H9 (cell line): ENCODE measurements at regions not wholly inside any gene's neighbourhood (a gene's known extent, or its start where the extent isn't known, plus 50 kb on each side); places are given as distances from the start of the nearest gene placed in this dataset.

ENCODE experiments used
- DNase-seq: peaks from one replicate; pipeline ENCODE4 v3.0.0-alpha.2; 2017
- H2AFZ ChIP-seq: one replicate; pipeline ENCODE4 v1.6.1; 2013; ENCODE audit warnings: mild to moderate bottlenecking, low read length, control low read depth, moderate library complexity
- H2AK5ac ChIP-seq: 2 replicates; pipeline ENCODE4 v1.6.1; 2013; ENCODE audit warnings: low read length, control low read depth, mixed read lengths; ENCODE audit not compliant: insufficient read length
- H2BK120ac ChIP-seq: one replicate; pipeline ENCODE4 v1.6.1; 2013; ENCODE audit warnings: low read depth, mild to moderate bottlenecking, low read length, control low read depth, inconsistent platforms; ENCODE audit not compliant: poor library complexity, severe bottlenecking
- H2BK12ac ChIP-seq: 2 replicates; pipeline ENCODE4 v1.6.1; 2013; ENCODE audit warnings: low read length, control low read depth, mixed read lengths, low read depth; ENCODE audit not compliant: insufficient read length
- H2BK15ac ChIP-seq: 2 replicates; pipeline ENCODE4 v1.6.1; 2013; ENCODE audit warnings: low read depth, low read length, control low read depth
- H2BK20ac ChIP-seq: one replicate; pipeline ENCODE4 v1.6.1; 2013; ENCODE audit warnings: low read depth, mild to moderate bottlenecking, low read length, control low read depth, inconsistent platforms; ENCODE audit not compliant: poor library complexity, severe bottlenecking
- H2BK5ac ChIP-seq: 2 replicates; pipeline ENCODE4 v1.6.1; 2013; ENCODE audit warnings: low read length, control low read depth, mixed read lengths; ENCODE audit not compliant: insufficient read length
- H3K14ac ChIP-seq: 2 replicates; pipeline ENCODE4 v1.6.1; 2013; ENCODE audit warnings: low read length, control low read depth; ENCODE audit not compliant: insufficient read depth
- H3K18ac ChIP-seq: 2 replicates; pipeline ENCODE4 v1.6.1; 2013; ENCODE audit warnings: low read depth, mild to moderate bottlenecking, mixed read lengths, low read length, control low read depth; ENCODE audit not compliant: insufficient read length
- H3K23ac ChIP-seq: 2 replicates; pipeline ENCODE4 v1.6.1; 2013; ENCODE audit warnings: low read length, control low read depth, mixed read lengths, low read depth; ENCODE audit not compliant: insufficient read length
- H3K23me2 ChIP-seq: 2 replicates; pipeline ENCODE4 v1.6.1; 2013; ENCODE audit warnings: low read depth, mild to moderate bottlenecking, mixed read lengths, low read length, control low read depth; ENCODE audit not compliant: insufficient read length, poor library complexity, severe bottlenecking
- H3K27ac ChIP-seq: 2 replicates; pipeline ENCODE4 v1.5.1; 2013; ENCODE audit warnings: low read length, control low read depth, mixed read lengths, low read depth; ENCODE audit not compliant: insufficient read length
- H3K27me3 ChIP-seq: 2 replicates; pipeline ENCODE4 v1.6.1; 2013; ENCODE audit warnings: low read length, control low read depth, inconsistent platforms; ENCODE audit not compliant: insufficient read depth
- H3K4ac ChIP-seq: 2 replicates; pipeline ENCODE4 v1.6.1; 2013; ENCODE audit warnings: low read depth, mild to moderate bottlenecking, control low read depth, inconsistent platforms, low read length, moderate library complexity
- H3K4me1 ChIP-seq: 2 replicates; pipeline ENCODE4 v1.6.1; 2013; ENCODE audit warnings: low read length, control low read depth, inconsistent platforms; ENCODE audit not compliant: insufficient read depth
- H3K4me2 ChIP-seq: 2 replicates; pipeline ENCODE4 v1.6.1; 2013; ENCODE audit warnings: low read length, control low read depth, mixed read lengths; ENCODE audit not compliant: insufficient read length, insufficient read depth
- H3K56ac ChIP-seq: 2 replicates; pipeline ENCODE4 v1.6.1; 2013; ENCODE audit warnings: low read depth, mild to moderate bottlenecking, mixed read lengths, low read length, control low read depth; ENCODE audit not compliant: insufficient read length
- H3K79me1 ChIP-seq: 2 replicates; pipeline ENCODE4 v1.6.1; 2013; ENCODE audit warnings: low read depth, mild to moderate bottlenecking, moderate library complexity, low read length, control low read depth, inconsistent platforms; ENCODE audit not compliant: insufficient read depth, poor library complexity, severe bottlenecking
- H3K79me2 ChIP-seq: 2 replicates; pipeline ENCODE4 v1.6.1; 2013; ENCODE audit warnings: low read length, control low read depth, inconsistent platforms; ENCODE audit not compliant: insufficient read depth
- H3K9ac ChIP-seq: 2 replicates; pipeline ENCODE4 v1.6.1; 2013; ENCODE audit warnings: low read length, control low read depth, mixed read lengths; ENCODE audit not compliant: insufficient read length; ENCODE audit errors: extremely low read depth
- H3K9me3 ChIP-seq: one replicate; pipeline ENCODE4 v1.6.1; 2013; ENCODE audit warnings: low read depth, low read length, inconsistent platforms; ENCODE audit not compliant: control insufficient read depth
- H3T11ph ChIP-seq: one replicate; pipeline ENCODE4 v1.6.1; 2013; ENCODE audit warnings: mild to moderate bottlenecking, low read length, control low read depth, inconsistent platforms
- H4K20me1 ChIP-seq: one replicate; pipeline ENCODE4 v1.6.1; 2013; ENCODE audit not compliant: control insufficient read depth, insufficient read length, insufficient read depth
- H4K5ac ChIP-seq: 2 replicates; pipeline ENCODE4 v1.6.1; 2013; ENCODE audit warnings: low read depth, mild to moderate bottlenecking, mixed read lengths, low read length, control low read depth; ENCODE audit not compliant: insufficient read length
- H4K8ac ChIP-seq: replicated peaks from 2 replicates; pipeline ENCODE4 v1.6.1; 2013; ENCODE audit warnings: low read length, control low read depth, mixed read lengths, low read depth; ENCODE audit not compliant: insufficient read length
- H4K91ac ChIP-seq: 2 replicates; pipeline ENCODE4 v1.6.1; 2013; ENCODE audit warnings: low read depth, mild to moderate bottlenecking, moderate library complexity, mixed read lengths, low read length, control low read depth; ENCODE audit not compliant: insufficient read length
- H3K27ac Mint-ChIP-seq, 3 experiments: 2 replicates in 2 of 3; 3 replicates in 1 of 3; pipeline ENCODE4 v1.8.0; 2020 to 2021; ENCODE audit warnings: mixed read lengths in 3 of 3, mild to moderate bottlenecking in 1 of 3, moderate library complexity in 1 of 3
- H3K27me3 Mint-ChIP-seq: 2 replicates; pipeline ENCODE4 v1.8.0; 2021; ENCODE audit warnings: low read depth, mild to moderate bottlenecking, moderate library complexity, mixed read lengths
- H3K36me3 Mint-ChIP-seq, 3 experiments: 2 replicates in 2 of 3; 3 replicates in 1 of 3; pipeline ENCODE4 v1.8.0; 2020 to 2021; ENCODE audit warnings: low read depth in 3 of 3, mixed read lengths in 3 of 3; ENCODE audit not compliant: insufficient read depth in 1 of 3
- H3K4me1 Mint-ChIP-seq, 2 experiments: 2 replicates each; pipeline ENCODE4 v1.8.0; 2020; ENCODE audit warnings: mixed read lengths in 2 of 2
- H3K4me3 Mint-ChIP-seq, 2 experiments: 2 replicates in 1 of 2; 3 replicates in 1 of 2; pipeline ENCODE4 v1.8.0; 2020 to 2021; ENCODE audit warnings: mild to moderate bottlenecking in 2 of 2, mixed read lengths in 2 of 2, moderate library complexity in 1 of 2
- H3K9me3 Mint-ChIP-seq, 2 experiments: 2 replicates in 1 of 2; 3 replicates in 1 of 2; pipeline ENCODE4 v1.8.0; 2020; ENCODE audit warnings: mild to moderate bottlenecking in 2 of 2, mixed read lengths in 2 of 2, moderate library complexity in 1 of 2
- WGBS: extraction: QIAGEN DNeasy Blood & Tissue Kit; methylation state at CpG from one replicate; pipeline ENCODE4 v1.1.7; 2013; ENCODE audit warnings: missing lambda C conversion rate, low lambda C conversion rate, mixed read lengths; ENCODE audit not compliant: insufficient read length; ENCODE audit errors: extremely low coverage; 5-methylcytosine and 5-hydroxymethylcytosine counted together
- TF ChIP-seq, protein P1 (sequence below): fragments of 200-600 bp; sonication (generic); conservative IDR thresholded peaks from 3 replicates; pipeline ENCODE4 v1.8.0; 2021; ENCODE audit warnings: antibody characterized with exemption, mild to moderate bottlenecking

- no peak overlapping the region for H2BK20ac ChIP-seq
- no peak overlapping the region for H3K27ac ChIP-seq
- no peaks in the 10 kb centered on the region for H3K27me3 ChIP-seq
- H2BK15ac ChIP-seq, result no peak overlapping the region
- no peak overlapping the region for H2BK12ac ChIP-seq
- no peaks in the 10 kb centered on the region for H3K23me2 ChIP-seq
- no peak overlapping the region for H4K91ac ChIP-seq
- H3K4me2 ChIP-seq, result no peak overlapping the region
- H2BK120ac ChIP-seq, result no peak overlapping the region
- H3K4ac ChIP-seq, result no peak overlapping the region
- TF ChIP-seq, protein P1, sequence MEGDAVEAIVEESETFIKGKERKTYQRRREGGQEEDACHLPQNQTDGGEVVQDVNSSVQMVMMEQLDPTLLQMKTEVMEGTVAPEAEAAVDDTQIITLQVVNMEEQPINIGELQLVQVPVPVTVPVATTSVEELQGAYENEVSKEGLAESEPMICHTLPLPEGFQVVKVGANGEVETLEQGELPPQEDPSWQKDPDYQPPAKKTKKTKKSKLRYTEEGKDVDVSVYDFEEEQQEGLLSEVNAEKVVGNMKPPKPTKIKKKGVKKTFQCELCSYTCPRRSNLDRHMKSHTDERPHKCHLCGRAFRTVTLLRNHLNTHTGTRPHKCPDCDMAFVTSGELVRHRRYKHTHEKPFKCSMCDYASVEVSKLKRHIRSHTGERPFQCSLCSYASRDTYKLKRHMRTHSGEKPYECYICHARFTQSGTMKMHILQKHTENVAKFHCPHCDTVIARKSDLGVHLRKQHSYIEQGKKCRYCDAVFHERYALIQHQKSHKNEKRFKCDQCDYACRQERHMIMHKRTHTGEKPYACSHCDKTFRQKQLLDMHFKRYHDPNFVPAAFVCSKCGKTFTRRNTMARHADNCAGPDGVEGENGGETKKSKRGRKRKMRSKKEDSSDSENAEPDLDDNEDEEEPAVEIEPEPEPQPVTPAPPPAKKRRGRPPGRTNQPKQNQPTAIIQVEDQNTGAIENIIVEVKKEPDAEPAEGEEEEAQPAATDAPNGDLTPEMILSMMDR, result no peak
- H3K9ac ChIP-seq, result no peak overlapping the region
- H3K4me1 ChIP-seq, result no peaks in the 10 kb centered on the region
- no peak overlapping the region for H3T11ph ChIP-seq
- Mint-ChIP-seq H3K36me3 (peaks cover 0 to 27% (median 6%) of the 10 kb centered on the region in 3 experiments; a peak in 4 of 7 replicates), H3K4me3 (no peak overlapping the region), H3K4me1 (no peaks in the 10 kb centered on the region), H3K9me3 (peaks cover 90 to 91% of the 10 kb centered on the region in 2 experiments), H3K27ac (no peak overlapping the region), H3K27me3 (peaks cover 5% of the 10 kb centered on the region; the same call in 1 of the 2 replicates)
- H3K79me2 ChIP-seq, result no peaks in the 10 kb centered on the region
- H3K18ac ChIP-seq, result no peak overlapping the region
- no peaks in the 10 kb centered on the region for H4K20me1 ChIP-seq
- peaks cover 90% of the 10 kb centered on the region for H3K9me3 ChIP-seq
- no peak overlapping the region for H3K56ac ChIP-seq
- H2AK5ac ChIP-seq, result no peak overlapping the region
- H3K23ac ChIP-seq, result no peak overlapping the region
- WGBS, result no CpG with 5 or more reads among the region's 15 CpGs
- H3K14ac ChIP-seq, result no peak overlapping the region
- no peak overlapping the region for H2AFZ ChIP-seq
- DNase-seq, result no peak
- H4K8ac ChIP-seq, result no peak overlapping the region
- no peak overlapping the region for H2BK5ac ChIP-seq
- H4K5ac ChIP-seq, result no peak overlapping the region
- peaks cover 2% of the 10 kb centered on the region for H3K79me1 ChIP-seq
Measured at GRCh38 chr17:27155866-27156265, 138.0 kb upstream of the WSB1 start.
